ENCODE measurements at regions not wholly inside any gene's neighbourhood (a gene's known extent, or its start where the extent isn't known, plus 50 kb on each side); places are given as distances from the start of the nearest gene placed in this dataset.

- no peak for DNase-seq
Measured at GRCh38 chr14:38761033-38761432, 342.0 kb downstream of the SEC23A start.

- no peak for DNase-seq
Measured at GRCh38 chr14:38758661-38759060, 344.4 kb downstream of the SEC23A start.

DNA sequence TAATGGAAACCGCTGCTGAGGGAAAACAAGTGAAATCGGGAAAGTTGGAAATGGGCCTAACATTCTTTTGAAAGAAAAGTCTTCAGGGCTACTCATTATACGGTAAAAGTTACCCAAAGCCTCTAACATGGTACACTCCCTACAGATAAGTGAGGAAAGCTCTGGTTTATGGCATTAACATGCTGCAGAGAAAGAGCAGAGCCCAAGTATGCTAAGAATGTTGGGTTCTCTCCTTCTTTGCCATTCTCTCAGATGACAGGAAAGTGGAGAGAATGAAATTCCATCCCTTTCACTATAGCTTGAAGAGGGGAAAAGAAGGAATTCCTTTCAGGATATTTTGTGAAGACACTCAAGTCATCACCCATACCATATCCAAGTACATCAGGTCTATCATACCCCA lies 348.0 kb downstream of the SEC23A start:
- no peak for DNase-seq

DNA sequence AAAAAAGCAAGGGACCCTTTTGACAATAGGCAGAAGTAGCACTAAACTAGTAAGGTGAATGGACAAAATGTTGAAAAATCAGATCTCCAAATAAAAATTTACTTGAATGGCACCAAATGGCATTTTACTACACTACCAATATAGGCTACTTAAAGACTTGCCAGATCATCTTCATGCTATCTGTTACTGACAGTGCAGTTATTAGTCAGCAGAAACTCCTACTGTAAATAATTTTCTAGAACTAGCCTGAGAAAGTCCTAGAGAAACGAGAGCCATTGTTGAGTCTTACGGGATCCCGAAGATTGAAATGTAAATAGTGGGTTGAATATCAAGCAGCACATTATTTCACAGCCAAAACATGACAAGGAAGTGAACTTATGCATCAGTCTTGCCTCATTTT lies 350.3 kb downstream of the SEC23A start:
- DNase-seq: no peak

DNA sequence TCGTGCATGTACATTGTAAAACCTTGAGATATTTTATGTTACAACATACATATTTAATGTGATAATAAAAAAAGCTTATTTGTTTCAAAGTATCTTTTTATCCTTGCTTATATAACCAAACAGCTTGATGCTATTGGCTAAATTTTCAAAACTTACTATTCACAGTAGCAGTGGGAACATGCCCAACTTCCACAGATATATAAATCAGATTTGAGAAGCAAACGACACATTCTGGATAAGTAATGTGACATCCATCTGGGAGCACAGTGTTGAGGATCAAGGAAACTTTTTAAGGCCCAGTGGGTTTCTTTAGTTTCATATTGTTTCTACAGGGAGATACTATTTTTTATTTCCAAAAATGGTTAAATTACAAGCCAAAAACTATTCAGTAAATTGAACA lies 350.7 kb downstream of the SEC23A start:
- no peak for DNase-seq

GRCh38 chr14:38751459-38751858 lies 351.6 kb downstream of the SEC23A start:
- DNase-seq: no peak

- no peak for DNase-seq
Measured at GRCh38 chr14:38749936-38750335, 353.1 kb downstream of the SEC23A start.

GRCh38 chr14:38745861-38746260 lies 357.2 kb downstream of the SEC23A start:
- DNase-seq: no peak

GRCh38 chr14:38743966-38744584 lies 359.0 kb downstream of the SEC23A start:
- DNase-seq: no peak

DNA sequence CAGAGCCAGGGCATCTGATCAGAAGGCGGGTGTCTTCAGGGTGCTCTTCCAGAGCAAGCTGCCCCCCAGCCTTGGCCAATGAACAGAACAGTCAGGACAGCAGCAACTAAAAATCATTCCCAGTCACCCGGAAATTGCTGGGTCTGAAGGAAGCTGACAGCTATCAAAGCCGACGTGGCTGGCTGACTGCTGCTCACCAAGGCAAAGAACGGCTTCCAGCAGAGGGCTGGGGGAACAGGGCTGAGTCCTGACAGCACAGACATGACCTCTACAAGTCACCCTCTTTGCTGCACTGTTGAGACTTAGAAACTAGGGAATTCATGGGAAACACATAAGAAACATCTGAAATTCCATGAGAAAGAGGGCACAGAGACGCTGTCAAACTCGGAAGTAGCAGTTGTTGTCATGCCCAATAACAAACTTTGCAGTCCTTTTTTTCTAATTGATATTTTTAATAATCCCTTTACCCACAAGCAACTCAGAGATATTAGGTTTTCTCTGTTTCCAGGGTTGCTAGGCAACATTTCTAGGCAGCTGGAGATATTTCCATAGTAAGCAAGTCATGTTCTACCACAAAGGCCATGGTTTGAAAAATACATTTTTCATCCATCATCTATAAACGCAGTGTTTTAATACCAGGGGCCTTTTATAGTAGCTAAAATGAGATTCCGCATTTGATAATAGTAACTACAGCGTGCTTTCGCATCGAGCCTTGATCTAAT lies 365.2 kb downstream of the SEC23A start:
- DNase-seq: no peak

- no peak for DNase-seq
Measured at GRCh38 chr14:38735005-38735404, 368.0 kb downstream of the SEC23A start.

- peak; percentile 18 to 61 for DNase-seq
Measured at GRCh38 chr14:38731962-38732361, 371.1 kb downstream of the SEC23A start.

DNA sequence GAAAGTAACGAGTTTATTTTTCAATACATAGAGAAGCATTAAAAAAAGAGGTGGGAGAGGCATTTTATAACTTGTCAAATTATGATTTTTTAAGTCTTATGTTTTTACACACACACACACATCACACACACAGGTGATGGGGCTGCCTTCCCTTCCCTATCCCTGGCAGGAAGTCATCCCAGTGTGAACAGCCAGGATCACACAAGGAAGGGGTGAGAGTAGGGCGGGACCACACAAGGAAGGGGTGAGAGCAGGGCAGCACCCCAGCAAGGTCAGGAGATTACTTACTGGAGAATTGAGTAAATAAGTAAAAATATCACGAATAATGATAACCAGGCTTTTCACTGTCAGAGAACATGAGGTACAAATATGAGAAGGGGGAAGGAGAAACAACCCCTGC lies 372.6 kb downstream of the SEC23A start:
- DNase-seq: no peak

DNA sequence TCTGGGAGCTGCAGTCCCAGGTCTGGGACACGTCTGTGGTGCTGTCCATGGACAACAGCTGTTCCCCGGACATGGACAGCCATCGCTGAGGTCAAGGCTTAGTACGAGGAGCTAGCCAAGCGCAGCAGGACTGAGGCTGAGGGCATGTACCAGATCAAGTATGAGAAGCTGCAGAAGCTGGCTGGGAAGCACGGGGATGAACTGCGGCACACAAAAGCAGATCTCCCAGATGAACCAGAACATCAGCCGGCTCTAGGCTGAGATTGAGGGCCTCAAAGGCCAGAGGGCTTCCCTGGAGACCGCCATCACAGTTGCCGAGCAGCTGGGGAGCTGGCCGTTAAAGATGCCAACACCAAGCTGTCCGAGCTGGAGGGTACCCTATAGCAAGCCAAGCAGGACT lies 375.3 kb downstream of the SEC23A start:
- no peak for DNase-seq

DNA sequence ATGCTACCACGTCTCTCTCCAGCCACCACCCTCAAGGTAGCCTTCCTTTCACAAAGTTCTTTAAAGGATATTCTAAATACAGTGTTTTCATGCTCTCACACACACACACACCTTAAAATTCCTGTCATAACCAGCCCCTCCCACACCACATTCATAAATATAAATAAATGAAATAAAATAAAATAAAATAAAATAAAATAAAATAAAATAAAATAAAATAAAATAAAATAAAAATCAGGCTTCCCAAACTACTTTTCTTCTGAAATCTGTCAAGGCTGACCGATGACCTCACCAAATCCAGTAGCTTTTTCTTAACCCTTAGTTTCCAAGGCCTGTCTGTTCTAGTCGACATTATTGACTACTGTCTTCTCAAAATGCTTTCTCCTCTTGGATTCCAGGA lies 378.4 kb downstream of the SEC23A start:
- DNase-seq: no peak

DNA sequence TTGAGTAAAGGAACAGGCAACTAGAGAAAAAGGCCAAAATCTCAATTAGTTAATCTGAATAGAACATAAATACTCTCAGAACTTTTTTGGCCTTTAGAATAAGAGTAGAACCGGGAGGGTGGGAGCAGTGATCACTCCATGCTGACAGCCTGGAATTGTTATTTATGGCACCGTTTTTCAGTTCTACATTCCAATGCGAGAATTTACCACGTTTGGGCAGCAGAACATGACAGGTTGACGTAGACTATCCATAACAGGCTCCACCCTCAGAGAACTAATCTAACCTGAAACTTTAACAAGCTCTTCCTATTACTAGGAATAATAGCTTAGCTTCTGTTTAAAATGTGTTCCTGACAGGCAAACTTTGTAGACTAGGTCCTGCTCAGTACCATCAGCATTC lies 379.1 kb downstream of the SEC23A start:
- DNase-seq: no peak

- no peak for DNase-seq
Measured at GRCh38 chr14:38723277-38723676, 379.8 kb downstream of the SEC23A start.

DNA sequence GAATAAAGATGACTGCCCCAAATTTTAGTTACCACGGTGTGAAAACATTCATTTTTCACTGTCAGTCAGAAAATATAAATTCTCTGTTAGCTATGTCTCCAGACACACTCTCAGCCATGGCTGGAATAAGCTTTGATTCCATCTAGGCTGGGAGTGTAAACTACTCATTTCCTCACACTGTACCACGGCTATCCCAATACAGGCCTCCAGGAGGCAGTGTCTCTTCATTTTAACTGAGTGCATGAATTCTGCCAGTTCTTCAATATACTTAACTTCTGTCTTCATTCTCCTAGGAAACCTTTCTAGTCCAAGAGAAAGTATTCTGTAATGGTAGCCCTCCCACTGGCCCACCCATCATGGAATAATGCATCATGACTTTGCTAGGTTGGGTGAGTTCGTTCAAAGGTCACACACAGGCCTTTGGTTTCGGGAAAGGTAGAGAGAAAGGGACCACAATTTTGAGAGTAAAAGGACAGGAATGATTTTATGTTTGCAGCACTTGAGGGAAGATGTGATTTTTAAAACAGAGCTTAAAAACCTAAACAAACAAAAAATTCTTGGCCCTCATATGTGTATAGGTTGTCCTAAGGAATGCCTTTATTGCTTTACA lies 381.1 kb downstream of the SEC23A start:
- peak; percentile 41 to 43 for DNase-seq

DNA sequence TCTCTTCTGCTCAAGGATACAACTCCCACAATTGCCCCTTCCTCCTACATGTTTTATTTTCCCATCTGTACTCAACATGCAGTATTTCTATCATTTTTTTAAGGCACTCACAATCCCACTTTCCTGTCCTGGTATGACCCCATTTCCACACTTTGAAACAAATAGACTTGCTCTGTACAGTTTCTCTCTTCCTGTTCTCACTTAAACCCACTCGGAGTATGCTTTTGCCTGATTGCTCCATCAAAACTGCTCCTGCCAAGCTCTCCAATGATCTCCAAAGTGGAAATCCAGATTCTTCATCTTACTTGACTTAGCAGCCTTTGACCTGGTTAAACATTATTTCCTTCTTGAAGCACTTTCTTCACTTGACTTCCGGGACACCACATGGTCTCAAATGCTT lies 384.5 kb downstream of the SEC23A start:
- no peak for DNase-seq

GRCh38 chr14:38716926-38717325 lies 386.1 kb downstream of the SEC23A start:
- no peak for DNase-seq

GRCh38 chr14:38710881-38711280 lies 392.2 kb downstream of the SEC23A start:
- no peak for DNase-seq

DNA sequence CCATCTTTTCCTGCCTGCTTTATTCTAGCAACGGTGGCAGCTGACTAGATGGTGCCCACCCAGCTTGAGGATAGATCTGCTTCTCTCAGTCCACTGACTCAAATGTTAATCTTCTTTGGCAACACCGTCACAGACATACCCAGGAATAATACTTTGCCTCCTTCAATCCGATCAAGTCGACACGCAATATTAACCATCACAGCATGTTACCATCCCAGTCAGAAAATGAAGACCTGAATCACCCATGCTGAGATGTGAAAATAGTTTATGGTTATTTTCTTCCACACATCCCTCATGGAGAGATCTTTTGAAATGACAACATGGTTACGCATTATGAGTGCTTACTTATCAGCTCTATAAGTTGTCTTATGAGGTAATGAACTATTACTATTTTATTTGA lies 392.8 kb downstream of the SEC23A start:
- DNase-seq: no peak

- no peak for DNase-seq
Measured at GRCh38 chr14:38705220-38705619, 397.8 kb downstream of the SEC23A start.

DNA sequence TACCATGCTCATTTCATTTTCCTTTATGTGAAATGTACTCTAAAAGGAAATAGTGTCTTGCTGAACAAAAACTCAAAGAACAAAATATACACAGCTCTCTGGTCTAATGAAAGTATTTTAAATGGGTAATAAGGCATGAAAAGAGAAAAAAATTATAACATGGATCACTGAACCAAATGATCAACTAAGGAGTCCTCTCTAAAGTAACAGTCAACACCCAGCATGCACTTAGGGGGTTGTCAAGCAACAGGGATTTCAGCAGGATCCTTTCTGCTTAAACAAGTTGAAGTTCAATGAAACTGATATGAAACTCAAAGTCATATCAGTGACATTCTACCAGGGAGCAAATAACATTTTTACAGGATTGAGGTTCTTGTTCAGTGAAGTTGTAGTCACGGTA lies 398.8 kb downstream of the SEC23A start:
- DNase-seq: no peak

DNA sequence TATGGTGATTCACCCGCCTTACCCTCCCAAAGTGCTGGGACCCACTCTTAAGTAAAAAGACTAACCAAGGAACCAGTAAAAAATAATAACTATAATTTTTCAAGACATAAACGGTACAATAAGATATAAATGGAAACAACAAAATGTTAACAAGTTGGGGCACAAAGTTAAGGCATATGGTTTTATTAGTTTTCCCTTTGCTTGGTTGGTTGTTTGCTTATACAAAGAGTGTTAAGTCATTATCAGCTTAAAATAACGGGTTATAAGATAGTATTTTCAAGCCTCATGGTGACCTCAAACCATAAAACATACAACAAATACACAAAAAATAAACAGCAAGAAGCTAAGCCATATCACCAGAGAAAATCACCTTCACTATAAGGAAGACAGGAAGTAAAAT lies 406.1 kb downstream of the SEC23A start:
- DNase-seq: no peak

All from NCI-H187 (cell line).